ENCODE measurements at regions not wholly inside any gene's neighbourhood (a gene's known extent, or its start where the extent isn't known, plus 50 kb on each side); places are given as distances from the start of the nearest gene placed in this dataset.

DNA sequence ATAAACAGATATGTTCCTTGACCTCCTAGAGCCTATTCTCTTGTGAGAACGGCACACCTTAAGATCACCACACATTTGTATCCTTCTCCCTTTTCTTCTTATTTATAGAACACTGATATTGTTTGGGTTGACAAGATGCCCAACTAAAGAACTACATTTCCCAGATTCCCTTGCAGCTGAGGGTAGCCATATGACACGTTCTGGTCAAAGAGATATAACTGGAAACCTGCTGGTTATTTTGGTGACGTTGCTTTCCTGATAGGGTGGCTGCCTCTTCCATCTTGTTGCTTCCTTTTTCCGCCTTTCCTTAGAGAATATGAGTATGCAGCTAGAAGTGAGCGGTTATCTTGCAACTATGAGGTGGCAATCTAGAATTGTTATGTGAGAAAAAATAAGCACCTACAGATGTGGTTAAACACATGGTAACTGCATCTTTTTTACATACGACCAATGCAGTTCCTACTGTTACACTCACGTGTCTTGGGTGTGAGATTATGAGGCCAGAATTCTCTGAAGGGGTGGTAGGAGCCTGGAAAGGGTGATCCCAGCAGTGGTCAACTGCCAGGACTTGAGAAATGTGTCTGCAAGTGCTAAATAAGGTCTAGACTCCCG is 72.9 kb downstream of the SEC61B start:
- TF ChIP-seq, protein P1, sequence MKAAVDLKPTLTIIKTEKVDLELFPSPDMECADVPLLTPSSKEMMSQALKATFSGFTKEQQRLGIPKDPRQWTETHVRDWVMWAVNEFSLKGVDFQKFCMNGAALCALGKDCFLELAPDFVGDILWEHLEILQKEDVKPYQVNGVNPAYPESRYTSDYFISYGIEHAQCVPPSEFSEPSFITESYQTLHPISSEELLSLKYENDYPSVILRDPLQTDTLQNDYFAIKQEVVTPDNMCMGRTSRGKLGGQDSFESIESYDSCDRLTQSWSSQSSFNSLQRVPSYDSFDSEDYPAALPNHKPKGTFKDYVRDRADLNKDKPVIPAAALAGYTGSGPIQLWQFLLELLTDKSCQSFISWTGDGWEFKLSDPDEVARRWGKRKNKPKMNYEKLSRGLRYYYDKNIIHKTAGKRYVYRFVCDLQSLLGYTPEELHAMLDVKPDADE (conservative IDR thresholded peaks at IDR 0.05; ENCODE audit: control insufficient read depth, low read depth, low read length) = no peak
- TF ChIP-seq MYC (IDR thresholded peaks at IDR 0.05; ENCODE audit: low read depth, low read length) (no peak), MYC (CRISPR knock-in tag; IDR thresholded peaks at IDR 0.05; ENCODE audit: borderline replicate concordance, low read depth) (no peak), POLR2A (conservative IDR thresholded peaks at IDR 0.05) (no peak), ZKSCAN8 (CRISPR knock-in tag; IDR thresholded peaks at IDR 0.05) (no peak)
- TF ChIP-seq, protein P2, sequence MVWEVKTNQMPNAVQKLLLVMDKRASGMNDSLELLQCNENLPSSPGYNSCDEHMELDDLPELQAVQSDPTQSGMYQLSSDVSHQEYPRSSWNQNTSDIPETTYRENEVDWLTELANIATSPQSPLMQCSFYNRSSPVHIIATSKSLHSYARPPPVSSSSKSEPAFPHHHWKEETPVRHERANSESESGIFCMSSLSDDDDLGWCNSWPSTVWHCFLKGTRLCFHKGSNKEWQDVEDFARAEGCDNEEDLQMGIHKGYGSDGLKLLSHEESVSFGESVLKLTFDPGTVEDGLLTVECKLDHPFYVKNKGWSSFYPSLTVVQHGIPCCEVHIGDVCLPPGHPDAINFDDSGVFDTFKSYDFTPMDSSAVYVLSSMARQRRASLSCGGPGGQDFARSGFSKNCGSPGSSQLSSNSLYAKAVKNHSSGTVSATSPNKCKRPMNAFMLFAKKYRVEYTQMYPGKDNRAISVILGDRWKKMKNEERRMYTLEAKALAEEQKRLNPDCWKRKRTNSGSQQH (CRISPR knock-in tag; IDR thresholded peaks at IDR 0.05) = no peak
- TF ChIP-seq, protein P3, sequence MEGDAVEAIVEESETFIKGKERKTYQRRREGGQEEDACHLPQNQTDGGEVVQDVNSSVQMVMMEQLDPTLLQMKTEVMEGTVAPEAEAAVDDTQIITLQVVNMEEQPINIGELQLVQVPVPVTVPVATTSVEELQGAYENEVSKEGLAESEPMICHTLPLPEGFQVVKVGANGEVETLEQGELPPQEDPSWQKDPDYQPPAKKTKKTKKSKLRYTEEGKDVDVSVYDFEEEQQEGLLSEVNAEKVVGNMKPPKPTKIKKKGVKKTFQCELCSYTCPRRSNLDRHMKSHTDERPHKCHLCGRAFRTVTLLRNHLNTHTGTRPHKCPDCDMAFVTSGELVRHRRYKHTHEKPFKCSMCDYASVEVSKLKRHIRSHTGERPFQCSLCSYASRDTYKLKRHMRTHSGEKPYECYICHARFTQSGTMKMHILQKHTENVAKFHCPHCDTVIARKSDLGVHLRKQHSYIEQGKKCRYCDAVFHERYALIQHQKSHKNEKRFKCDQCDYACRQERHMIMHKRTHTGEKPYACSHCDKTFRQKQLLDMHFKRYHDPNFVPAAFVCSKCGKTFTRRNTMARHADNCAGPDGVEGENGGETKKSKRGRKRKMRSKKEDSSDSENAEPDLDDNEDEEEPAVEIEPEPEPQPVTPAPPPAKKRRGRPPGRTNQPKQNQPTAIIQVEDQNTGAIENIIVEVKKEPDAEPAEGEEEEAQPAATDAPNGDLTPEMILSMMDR (IDR thresholded peaks at IDR 0.05 in 2 of 3, conservative IDR thresholded peaks at IDR 0.05 in 1 of 3; ENCODE audit: insufficient read depth in 2 of 3, low read depth in 1 of 3, low read length in 3 of 3) = no peak
